ENCODE measurements at regions not wholly inside any gene's neighbourhood (a gene's known extent, or its start where the extent isn't known, plus 50 kb on each side); places are given as distances from the start of the nearest gene placed in this dataset.

DNA sequence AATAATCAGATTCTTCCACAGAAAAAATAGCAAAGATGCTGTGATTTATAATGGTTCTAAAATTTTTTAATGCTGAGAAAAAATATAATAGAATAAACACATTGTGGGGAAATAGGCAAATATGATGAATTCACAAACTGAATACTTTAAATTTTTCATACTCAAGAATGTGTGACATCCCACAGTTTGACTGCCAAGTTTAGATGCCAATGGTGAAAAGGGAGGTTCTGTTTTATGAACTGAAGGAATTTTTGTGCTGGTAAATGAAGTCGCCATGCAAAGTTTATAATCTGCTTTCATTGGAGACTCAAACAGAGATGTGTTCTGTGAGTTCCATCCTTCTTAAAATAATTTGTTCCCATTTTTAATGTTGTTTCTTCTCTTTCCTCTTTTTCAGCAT lies 367.5 kb upstream of the ADAMTS16 start:
- DNase-seq = no peak

DNA sequence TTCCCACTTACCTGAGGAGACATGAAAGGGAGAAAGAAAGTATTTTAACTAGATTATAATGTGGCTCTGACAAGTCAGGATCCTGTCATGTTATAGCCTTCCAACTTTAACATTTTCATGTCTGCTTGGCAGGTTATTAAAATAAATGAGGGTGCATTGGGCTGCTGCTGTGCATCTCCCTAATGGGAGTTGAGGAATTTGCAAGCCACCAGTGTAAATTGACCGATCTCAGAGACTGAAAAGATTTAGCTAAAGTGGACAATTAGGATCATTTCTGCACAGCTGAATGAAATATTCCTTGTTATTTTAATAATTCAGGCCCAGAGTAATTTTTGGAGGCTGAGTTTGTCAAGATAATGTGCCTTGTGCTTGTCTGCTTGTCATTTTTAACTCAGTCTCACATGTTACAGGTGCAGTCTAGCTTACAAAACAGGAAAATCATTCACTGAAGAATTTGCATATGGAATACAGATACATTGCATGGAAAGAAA lies 366.3 kb upstream of the ADAMTS16 start:
- DNase-seq = no peak

DNA sequence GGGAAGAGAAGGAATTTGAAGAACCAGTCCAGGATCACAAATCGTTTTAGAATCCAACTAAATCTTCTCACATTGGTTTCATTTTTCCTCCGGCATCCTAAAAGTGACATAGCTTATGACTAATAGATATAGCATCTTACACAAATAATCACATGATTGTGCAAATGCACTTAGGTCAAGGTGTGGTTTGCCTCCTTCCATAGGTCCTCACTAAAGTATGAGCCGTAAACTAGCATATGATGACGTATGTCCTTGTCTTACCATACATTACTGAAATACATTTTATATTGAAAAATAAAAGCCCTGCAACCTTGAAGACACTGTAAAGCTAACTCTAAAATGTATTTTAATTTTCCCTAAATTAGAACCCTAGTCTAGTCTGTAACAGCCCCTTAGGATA lies 362.7 kb upstream of the ADAMTS16 start:
- DNase-seq = no peak

DNA sequence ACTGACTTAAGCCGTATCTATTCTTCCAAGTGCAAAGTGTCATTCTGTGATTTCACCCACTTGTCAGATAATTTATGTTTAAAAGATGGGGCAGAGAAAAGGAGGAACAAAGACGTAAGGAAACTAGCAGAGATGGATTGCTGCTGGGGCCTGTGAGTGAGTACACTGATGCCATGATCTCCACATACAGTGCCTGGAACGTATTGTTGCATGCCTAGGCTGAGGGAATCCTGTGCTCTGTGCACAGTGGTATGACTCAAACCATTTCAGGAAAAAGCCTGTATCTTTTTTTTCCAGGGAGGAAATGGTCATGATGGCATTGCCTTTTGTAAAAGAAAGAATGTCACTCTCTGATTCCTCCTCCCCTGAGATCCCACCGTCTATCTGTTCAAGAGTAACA lies 359.5 kb upstream of the ADAMTS16 start:
- DNase-seq = no peak

DNA sequence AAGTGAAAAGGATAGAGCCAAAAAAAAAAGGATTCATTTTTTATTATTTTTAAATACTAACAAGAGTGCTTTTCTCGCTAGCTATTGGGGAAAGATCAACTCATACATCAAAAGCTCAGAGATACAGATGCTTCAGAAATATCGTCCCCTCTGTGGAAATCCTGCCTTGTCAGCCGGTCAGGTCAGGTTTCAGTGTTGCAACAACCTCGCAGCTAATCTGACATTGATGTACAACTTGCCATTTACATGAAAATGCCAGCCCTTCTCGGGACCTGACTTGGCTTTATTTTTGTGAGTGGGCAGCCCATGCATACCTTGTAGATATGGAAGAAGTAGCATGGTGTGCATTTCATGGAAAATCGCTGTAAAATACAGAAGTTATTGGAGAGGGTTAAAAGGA lies 358.8 kb upstream of the ADAMTS16 start:
- DNase-seq = no peak

DNA sequence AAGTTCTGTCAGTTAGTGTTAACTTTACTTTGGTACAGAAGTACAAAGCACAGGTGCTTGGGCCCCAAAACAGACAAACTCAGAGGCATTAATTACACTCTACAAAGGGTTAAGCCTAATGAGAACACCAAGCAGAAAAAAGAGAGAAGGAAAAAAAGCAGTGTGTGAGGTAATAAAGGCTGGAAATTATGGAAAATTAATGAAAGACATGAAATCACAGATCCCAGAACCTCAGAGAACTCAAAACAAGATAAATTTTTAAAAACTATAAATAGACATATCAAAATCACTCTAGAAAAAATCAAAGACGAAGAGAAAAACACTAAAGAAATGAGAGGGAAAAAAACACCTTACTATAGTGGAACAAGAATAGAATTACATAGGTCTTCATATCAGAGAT lies 354.2 kb upstream of the ADAMTS16 start:
- no peak for DNase-seq

DNA sequence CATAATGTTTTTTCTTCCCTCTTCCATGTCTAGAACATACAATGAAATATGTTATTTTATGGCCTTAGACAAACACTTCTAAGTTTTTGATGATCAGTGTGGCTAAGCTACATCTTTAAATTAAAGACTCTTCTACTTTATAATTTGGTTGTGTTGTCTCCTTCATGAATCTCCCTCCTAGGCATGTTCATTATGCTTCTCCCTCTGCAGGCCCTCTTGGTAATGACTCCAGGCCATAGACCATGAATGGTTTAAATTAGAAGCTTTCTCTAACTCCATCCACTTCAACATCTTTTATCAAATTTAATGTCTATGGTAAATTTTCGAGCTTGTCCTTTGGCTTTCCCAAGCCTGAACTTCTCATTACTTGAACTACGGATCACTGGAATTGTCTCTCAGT lies 342.7 kb upstream of the ADAMTS16 start:
- DNase-seq = no peak

DNA sequence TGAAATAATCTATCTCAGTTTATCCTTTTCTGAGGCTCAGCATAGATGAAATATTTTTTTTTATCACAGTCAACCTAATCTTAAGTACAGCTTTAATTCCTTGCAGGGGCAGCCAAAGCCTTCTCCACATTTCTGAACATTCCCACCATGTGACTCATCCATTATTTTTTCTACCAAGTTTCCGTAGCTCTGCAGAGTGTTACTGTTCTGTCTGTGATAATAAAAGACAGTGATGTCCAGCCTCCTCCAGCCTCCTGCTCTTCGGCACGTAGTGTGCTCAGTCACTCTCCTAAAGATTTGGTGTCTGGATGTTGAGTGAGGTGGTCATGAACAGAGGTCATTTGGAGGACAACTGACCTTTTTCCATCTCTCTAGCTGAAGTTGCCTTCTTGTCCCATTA lies 338.1 kb upstream of the ADAMTS16 start:
- DNase-seq = no peak

DNA sequence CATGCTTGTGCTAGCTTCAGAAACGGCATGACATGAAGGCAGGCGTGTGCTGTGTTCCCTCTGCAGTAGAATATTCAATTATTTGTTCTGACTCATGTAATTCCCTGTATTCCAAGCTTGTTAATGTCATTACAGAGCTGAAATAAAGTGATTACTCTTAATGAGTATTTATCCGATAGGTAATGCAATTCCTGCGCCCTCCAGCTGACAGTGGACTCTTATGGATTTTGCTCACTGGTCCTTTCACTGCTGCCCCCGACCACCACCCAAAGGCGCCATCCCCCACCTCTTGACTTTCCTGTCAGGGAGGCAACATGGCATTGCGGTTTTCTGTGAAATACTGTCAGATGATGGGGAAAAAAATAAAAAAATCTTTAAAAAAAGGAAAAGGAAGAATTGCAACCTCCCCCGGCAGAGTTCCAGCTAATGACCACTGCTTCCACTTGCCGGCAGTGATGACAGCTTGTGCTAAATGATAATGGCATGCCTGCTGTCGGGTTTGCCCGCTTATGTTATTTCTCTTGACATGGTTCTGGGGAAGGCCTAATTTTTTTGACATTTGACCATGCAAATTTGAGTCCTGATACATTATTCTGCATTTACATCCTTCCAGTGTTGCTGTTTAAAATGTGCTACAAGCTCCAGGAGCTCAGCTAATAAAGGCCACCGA lies 335.3 kb upstream of the ADAMTS16 start:
- no peak for DNase-seq

DNA sequence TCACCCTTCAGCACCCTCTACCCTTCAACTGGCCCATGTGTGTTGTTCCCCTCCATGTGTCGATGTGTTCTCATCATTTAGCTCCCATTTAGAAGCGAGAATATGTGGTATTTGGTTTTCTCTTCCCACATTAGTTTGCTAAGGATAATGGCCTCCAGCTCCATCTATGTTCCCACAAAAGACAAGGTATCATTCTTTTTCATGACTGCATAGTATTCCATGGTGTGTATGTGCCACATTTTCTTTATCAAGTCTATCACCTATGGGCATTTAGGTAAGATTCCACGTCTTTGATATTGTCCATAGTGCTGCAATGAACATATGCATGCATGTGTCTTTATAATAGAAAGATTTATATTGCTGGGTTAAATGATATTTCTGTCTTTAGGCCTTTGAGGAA lies 325.1 kb upstream of the ADAMTS16 start:
- no peak for DNase-seq

DNA sequence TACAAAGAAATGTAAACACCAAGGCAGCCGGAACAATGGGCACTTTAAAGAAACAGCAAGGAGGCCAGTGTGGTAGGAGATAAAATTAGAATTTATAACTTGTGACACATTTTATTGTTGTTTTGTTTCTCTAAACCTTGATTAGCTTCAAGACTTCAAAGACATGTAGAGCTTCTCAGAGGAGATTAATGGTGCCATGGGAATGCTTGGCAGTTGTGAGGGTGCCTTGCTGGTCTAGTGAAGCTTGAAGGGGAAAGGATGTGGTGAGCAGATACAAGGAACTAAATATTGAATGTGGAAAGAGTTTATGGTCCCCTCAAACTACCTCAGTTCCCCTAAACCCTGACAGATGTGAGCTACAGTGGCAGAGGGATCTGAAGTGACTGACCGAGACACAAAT lies 322.4 kb upstream of the ADAMTS16 start:
- no peak for DNase-seq

DNA sequence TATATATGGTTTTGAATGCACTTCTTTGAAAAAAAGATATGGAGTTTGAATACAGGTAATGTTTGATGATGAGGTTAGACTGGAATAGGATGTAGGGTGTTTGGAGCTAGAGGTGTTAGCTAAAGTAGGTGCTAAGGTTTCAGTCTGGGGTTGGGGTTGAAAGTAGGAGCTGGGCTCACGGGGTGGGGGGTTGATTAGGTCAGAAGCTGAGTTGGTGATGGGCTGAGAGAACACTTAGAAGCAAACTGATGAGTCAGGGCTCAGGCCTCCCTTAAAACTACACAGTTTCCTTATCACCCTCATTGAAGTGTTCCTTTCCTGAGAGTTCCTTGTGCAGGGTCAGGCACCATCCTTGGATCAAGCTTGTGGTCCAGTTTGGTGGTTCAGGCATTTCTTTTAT lies 308.8 kb upstream of the ADAMTS16 start:
- no peak for DNase-seq

DNA sequence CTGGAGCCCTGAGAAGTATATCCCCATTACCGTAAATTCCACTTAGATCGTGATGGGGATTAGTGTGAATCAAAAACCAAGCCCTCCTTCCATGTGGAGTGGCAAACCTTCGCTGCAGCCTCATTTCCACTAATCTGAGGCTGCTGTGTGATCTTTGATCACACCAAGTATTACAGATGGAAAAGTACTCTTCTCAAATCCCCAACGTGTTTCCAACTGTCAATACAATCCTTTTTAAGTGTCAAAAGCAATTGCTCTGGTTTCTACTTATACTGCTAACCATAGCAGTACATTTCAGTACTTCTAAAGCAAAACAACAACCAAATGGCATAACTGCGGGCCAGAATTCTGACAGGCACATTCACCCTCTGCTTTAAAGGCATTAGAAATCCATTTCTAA lies 307.7 kb upstream of the ADAMTS16 start:
- no peak for DNase-seq

DNA sequence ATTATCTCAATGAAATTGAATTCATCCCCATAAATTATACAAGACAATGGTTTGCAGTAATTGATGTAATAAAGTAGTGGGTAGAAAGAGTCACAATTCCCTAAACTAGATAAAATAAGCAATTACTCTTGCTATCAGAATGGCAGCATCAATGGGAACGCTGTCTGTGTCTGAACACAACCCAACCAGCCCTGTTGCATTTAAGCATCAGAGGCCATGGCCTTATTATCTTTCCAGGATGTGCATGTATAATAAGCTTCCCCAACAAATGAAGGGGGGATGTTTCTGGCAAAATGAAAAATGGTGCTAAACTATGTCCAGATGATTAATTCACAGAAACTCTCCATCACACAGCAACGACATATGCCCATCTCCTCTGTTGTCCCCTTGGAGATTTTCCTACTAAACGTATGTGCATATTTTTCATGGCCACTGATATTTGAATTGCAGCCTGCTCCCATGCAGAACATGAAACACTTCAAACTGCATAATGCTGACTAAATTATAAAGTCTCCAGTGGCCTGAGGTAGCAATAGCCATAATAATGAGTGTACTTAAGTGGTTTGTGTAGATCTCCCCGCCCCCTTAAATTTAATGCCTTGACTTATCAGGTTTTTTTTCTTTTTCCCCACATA lies 306.9 kb upstream of the ADAMTS16 start:
- no peak for DNase-seq

DNA sequence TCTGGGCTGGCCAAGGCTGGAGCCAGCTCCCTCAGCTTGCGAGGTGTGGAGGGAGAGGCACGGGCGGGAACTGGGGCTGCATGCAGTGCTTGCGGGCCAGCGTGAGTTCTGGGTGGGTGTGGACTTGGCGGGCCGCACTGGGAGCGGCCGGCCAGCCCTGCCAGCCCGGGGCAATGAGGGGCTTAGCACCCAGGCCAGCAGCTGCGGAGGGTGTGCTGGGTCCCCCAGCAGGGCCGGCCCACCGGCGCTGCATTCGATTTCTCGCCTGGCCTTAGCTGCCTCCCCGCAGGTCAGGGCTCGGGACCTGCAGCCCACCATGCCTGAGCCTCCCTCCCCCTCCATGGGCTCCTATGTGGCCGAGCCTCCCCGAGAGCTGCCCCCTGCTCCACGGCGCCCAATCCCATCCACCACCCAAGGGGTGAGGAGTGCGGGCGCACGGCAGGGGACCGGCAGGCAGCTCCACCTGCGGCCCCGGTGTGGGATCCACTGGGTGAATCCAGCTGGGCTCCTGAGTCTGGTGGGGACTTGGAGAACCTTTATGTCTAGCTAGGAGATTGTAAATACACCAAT lies 302.6 kb upstream of the ADAMTS16 start:
- DNase-seq = no peak

DNA sequence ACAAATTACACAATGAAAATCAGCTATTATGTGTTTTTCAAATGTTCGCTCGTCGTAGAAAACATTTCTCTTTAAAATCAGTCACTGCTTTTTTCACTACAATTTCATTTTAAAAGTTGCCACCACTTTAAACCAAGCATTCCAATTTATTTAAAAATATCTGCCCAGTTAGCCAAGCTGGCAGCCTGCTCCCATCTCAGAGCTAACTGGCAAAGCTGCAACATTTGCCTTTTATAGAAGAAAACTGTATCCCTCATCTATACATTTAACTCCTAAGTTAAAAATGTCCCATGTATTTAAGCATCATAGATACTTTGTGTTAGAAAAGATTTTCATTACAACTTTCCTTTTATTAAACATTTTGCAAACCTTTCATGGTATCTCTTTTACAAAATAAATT lies 294.9 kb upstream of the ADAMTS16 start:
- no peak for DNase-seq

DNA sequence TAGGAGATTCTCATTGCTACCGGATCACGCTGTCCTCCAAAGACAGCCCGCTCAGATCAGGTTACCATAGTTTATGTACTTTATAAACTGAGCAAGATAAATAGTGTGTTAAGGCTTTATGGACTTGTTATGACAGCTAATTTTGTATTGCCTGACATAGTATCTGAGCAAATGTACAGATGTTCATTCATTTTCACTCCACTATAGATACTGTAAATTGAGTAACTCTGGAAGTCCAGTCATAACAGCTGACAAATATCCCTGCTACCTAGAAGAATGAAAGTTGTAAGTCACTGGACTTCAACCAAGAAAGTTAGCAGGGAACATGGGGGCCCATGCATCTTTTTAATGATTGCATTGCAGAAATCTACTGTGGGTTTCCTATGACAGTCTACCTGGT lies 292.4 kb upstream of the ADAMTS16 start:
- no peak for DNase-seq

DNA sequence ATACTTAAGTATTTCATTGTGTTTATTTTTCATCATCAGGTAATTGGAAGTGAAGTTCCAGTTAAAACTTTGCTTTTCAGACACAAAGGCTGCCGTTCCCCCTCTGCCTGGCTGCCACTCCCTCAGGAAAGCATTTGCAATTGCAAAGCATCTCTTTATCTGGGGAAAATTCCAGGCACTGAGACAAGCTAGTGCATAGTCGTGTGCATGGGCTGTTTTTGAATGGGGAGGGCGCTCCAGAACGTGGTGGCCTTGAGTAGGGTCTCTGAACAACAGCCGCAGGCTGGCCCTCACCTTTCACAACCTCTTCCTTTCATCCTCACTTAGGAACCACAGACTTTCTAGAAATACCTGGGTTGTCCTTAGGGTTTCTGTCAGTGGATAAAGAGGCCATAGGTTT lies 285.1 kb upstream of the ADAMTS16 start:
- no peak for DNase-seq

DNA sequence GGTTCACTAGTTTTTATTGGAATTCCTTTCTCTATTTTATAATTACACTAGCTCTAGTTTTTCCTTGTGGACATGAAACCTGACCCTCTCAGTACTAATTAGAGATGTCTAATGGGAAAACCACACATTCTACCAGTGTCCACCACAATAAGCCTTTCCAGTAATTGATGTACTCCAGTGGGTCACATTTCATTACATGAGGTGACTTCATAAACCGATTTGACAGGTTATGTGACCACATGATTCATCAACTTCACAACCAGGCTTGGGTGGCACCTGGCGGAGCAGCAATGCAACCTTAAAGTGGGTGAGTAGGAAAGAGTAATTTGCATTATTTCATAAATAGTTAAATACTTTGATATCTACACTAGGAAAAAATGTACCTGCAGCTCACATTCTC lies 284.2 kb upstream of the ADAMTS16 start:
- no peak for DNase-seq

DNA sequence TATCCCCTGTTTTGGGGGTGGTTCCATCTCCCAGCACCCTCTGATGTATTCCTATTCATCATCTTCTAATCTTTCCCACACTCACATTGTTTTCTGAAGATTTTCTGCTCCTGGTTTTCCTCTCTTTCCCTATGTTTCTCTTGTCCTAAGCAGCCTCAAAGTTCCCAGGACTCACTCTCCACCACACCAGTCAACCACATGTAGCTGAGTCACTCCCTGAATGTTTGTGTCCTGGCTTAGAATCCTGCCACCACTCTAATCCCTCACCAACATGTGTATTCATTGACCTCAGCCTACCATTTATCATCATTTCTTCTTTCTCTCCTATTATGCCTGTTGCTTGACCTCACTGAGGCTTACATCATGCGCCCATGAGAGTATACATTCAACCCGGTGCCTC lies 282.4 kb upstream of the ADAMTS16 start:
- DNase-seq = no peak

DNA sequence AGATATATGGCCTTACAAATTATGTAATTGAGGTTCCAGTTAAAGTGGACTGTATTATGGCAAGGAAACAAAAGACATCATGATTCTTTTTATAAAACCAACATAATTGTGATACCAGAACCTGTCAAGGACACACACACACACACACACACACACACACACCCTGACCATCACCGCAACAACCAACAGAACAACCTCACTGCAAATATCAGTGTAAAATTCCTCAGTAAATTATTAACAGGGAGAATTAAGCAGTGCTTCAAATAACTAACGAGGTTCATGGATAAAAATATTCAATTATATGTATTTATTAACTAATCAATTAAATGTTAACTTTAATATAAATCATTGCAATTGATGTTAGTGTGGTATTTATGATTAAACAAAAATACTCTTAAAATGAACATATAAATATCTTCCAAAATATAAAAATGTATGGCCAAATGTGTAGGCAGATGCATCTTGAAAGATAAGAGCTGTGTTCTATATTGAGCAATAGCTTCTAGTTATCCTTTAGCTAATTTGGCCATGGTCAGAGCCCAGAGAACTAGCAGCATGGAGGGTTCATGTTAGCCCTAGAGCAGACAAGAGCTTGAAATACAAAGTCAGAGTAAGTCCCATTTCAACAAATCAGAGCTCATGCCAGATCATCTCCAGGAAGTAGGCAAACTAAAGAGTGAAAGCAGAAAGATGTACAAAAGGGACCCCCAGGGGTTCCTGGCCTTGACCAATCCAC lies 280.5 kb upstream of the ADAMTS16 start:
- no peak for DNase-seq

DNA sequence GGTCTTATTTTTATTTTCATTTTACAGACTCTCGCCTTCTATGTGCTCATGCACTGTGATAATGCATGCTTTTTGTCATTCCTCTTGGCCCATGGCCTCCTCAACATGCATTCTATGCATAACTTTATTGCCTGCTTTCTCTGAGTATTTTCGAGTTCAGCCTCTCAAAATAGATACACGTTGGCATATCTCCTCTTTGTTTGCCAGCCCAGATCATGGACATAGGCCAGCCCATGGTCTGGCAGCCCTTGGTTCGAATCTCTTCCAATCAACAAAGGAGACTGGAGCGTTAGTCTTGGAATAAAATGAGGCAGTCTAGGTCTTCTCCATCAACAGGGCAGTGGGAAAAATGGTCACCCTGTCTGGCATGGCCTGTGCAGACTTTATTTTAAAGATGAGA lies 279.5 kb upstream of the ADAMTS16 start:
- DNase-seq = no peak

DNA sequence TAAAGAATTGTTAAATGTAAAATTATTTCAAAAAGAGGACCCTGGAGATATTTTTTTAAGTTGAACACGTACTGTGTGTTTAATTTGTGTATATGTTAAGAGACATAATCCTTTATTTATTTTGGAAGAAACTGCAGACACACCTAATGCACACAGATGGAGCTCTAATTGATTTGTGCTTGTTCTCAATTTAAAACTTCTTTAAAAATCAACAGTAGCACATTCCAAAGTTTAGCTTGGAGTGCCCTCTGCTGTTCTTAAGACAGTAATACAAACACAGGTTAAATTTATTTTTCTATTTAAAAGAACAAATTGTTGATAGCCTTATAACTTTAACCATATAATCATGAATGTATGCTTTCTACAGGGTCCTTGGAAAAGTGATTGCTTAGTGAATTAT lies 277.6 kb upstream of the ADAMTS16 start:
- DNase-seq = peak; percentile 57

DNA sequence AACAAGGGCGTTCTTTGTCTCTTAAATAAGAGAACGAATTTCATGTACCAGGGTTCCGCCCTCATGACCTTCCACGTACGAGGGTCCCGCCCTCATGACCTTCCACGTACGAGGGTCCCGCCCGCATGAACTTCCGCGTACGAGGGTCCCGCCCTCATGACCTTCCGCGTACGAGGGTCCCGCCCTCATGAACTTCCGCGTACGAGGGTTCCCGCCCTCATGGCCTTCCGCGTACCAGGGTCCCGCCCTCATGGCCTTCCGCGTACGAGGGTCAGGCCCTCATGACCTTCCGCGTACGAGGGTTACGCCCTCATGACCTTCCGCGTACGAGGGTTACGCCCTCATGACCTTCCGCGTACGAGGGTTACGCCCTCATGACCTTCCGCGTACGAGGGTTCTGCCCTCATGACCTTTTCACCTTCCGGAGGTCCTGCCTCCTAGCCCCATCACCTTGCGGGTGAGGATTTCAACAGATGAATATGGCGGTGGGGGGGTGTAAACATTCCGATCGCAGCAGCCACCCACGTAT lies 273.9 kb upstream of the ADAMTS16 start:
- no peak for DNase-seq

All from SHP77 treated with DMSO at 0.1 percent for 48 hours (cell line).